Testis (tissue), 2 donors: ENCODE measurements at regions not wholly inside any gene's neighbourhood (a gene's known extent, or its start where the extent isn't known, plus 50 kb on each side); places are given as distances from the start of the nearest gene placed in this dataset.

ENCODE experiments used
- CTCF ChIP-seq, 3 experiments: fragments of 450-650 bp in 2 of 3; fragments of 200-600 bp in 1 of 3; sonication (generic) in 1 of 3; IDR thresholded peaks; one replicate each; pipeline ENCODE4 v1.5.1; 2016 to 2019; ENCODE audit warnings: antibody characterized with exemption in 3 of 3, mild to moderate bottlenecking in 2 of 3, moderate library complexity in 1 of 3
- POLR2A ChIP-seq: fragments of 450-650 bp; IDR thresholded peaks from one replicate; pipeline ENCODE4 v1.6.1; 2017; ENCODE audit warnings: antibody characterized with exemption, mild to moderate bottlenecking, moderate library complexity

GRCh38 chr10:124287791-124288190 is 130.9 kb downstream of the OAT start:
- TF ChIP-seq CTCF (IDR thresholded peaks at IDR 0.05) = no peak
- no peak for TF ChIP-seq POLR2A
